NCI-H82 treated with DMSO at 0.1 percent for 48 hours (cell line): ENCODE measurements at regions not wholly inside any gene's neighbourhood (a gene's known extent, or its start where the extent isn't known, plus 50 kb on each side); places are given as distances from the start of the nearest gene placed in this dataset.
"Not testable (repeated sequence)": the region's sequence is repeated elsewhere in the genome, so short reads cannot be mapped to it uniquely, and the experiment has no call there.

Source experiments
- DNase-seq: peaks from one replicate; lab custom pipeline; 2025; ENCODE audit not compliant: unreplicated experiment; lab: John Stamatoyannopoulos, UW

DNA sequence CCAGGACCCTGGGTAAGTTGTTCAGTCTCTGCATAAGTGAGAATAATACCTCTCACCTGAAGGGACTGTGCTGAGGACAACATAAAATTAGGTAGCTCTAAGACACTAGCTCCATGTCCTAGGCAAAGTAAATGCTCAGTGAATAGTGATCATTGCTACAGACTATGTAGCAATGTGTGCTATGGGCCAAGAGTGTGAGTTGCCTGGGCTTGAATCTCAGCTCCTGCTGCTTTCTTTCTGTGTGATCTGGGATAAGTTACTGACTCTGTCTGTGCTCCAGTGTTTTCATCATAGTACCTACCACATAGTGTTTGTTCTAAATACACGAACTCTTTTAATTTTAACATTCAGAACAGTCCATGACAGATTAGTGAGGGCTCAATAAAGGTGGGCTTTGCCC lies 81.1 kb upstream of the MFGE8 start:
- no peak for DNase-seq

DNA sequence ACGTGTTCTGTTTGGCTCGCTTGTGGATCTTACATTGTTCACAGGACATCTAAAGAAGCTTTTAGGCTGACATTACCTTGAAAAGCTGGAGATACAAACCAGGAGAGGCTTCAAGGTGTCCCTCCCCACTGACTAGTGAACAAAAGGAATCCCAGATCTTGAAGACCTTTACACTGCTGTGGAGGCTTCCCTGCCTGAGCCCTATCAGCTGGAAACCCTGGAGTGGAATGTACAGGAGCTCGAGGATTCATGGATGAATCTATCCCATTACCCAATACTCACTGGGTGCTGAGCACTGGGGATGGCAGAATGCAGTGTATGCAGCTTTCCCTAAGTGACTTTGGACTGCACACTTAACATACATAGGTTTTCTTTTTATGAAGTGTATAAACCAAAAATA lies 82.3 kb upstream of the MFGE8 start:
- no peak for DNase-seq

DNA sequence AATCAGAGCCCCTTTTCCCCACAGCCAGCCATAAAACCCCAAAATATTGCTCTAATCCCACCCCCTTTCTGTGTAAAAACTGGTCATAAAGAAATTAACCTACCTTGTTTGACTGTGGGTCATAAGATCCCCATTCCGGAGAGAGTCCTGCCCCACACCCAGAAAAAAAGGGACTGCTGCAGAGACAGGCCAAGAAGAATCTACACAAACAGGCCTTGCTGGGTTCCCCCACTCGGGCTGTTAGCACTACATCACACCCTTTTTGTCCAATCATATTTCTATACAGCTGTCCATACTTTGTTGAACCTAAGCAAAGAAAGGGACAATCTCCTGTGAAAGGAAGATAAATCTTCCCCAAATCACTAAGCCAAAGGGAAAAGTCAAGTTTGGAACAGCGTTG lies 84.4 kb upstream of the MFGE8 start:
- no peak for DNase-seq

DNA sequence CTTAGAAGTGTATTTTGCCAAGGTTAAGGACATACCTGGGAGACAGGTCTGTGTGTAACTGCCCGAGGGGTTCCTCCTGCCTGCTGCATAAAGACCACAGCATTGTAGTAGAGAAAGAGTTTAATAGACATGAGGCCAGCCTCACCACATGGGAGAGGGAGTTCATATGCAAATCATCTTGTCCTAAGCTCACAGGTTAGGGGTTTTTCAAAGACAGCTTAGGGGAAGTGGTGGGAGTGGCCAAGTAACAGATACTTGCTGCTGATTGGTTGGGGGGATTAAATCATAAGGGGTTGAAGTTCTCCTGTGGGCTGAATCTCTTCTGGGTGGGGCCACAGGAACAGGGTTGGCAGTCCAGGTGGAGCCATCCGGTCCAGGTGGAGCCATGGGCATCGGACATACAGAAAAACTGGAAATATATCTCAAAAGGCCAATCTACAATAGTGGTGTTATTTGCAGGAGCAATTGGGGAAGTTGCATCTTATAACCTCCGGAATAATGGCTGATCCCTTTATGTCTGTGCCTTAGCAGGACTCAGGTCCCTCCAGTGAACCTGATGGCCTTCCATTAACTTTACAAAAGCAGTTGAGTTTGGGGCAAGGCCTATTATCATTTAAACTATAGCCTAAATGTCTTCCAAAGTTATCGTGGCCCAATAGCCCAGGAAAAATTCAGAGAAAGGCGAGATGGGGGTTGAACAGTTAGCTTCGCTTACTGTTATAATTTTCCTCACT lies 86.0 kb upstream of the MFGE8 start:
- no peak for DNase-seq

DNA sequence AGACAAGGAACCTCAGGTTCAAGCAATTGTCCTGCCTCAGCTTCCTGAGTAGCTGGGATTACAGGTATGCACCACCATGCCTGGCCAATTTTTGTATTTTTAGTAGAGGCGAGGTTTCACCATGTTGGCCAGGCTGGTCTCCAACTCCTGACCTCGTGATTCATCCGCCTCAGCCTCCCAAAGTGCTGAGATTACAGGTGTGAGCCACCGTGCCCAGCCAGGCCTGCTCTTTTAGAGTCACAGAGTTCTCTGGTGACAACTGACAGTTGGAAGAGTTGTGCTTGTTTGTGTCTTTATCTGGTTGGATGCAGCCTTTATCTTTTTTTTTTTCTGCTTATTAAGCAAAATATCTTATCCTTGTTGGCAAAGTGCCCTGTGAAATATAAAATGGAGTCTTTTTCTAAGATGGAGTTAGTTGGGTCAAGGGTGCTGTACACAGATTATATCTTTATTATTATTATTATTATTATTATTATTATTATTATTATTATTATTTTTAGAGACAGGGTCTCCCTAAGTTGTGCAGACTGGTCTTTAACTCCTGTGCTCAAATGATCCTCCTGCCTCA lies 86.5 kb upstream of the ABHD2 start:
- not testable (repeated sequence) for DNase-seq

DNA sequence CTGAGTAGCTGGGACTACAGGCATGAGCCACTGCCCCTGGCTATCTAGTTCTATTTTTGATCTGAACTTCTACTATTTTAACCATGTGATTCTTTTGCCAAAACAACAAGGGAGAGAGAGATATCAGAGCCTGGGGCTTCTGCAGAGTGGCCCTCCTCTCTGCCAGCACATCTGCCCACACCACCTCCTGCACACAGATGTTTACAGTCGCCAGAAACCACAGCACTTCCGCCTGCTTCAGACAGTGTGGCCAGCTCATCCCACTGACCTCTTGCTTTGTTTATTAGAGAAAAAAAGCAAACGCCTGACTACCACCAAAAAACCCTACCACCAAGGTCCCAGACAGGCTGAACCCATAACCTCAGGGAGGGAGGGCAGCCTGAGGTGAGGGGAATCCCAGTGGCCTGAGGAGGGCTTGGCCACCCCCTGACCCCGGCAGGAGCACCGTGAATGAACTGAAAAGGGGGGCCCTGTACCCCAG lies 85.9 kb upstream of the ABHD2 start:
- DNase-seq: no peak

DNA sequence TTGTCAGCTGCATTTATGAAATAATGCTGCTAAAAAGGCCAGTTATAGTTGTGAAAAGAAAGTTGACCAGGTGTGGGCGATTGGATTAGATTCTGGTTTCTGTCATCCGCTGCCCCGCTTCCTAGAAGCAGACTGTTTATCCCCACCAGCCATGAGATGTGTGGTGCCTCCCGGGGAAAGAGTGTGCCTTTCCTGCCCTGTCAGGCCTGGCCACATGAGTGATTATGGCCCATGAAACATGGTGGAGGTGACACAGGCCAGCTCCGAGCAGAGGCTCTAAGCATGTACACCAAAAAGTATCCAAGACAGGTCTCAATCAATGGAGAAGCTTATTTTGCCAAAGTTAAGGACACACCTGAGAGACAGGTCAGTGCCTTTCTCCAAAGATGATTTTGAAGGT lies 85.4 kb upstream of the ABHD2 start:
- no peak for DNase-seq

DNA sequence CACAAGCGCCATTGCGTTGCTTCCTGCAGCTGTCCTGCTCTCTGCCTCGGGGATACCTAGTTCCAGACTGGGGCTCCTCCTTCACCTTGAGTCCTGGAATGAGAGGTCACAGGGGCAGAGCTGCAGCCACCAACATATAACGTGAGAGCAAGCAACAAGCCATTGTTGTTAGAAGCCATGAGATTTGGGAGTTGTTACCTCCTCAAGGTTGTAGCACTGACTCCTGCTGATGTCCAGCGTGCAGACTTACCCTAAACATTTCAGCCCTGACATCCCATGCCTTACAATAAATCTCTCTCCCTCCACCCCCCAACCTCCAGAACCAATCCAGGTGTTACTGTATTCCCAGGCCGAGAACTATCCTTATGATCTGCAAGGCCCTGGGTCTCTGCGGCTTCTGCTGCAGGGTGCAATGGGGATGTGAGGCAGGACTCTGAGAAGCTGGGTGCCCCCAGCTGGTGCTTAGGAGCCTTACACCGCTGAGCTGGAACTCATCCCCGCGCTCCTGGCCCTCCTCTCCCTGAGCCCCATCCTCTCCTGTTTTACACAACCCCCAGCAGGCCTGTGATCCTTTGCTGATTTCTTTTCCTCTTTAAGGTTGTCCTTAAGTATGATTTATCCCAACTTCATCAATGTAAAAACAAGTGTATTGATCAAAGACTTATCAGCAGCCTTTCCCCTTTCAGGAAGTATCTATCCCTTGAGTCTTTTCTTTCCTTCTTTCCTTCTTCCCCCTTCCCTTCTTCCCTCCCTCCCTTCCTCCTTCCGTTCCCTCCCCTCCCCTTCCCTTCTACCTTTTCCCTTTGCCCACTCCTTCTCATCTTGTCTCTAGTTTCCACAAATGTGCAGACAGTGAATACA lies 84.2 kb upstream of the ABHD2 start:
- no peak for DNase-seq

DNA sequence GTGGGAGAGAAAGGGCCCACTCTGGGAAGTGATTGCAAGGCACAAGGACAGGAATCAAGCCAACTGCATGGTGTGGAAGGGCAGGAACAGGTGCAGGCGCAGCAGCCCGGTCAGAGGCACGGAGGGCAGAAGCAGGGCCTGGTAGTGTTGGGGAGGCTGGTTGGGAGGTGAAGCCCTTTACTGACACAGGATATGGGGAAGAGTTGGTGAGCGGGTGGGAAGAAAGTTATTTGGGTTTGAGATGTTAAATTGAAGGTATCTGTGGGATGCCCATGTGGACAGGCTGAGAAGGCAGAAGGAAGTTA lies 83.6 kb upstream of the ABHD2 start:
- no peak for DNase-seq

DNA sequence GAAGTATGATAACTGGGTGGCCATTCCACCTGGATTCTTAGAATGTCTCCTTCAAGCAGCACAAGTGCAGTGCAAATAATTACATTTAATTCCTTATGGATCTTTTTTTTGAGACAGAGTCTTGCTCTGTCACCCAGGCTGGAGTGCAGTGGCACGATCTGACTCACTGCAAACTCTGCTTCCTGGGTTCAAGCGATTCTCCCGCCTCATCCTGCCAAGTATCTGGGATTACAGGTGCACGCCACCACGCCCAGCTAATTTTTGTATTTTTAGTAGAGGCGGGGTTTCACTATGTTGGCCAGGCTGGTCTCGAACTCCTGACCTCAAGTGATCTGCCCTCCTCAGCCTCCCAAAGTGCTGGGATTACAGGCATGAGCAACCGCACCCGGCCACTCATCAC lies 80.7 kb upstream of the ABHD2 start:
- DNase-seq: not testable (repeated sequence)

DNA sequence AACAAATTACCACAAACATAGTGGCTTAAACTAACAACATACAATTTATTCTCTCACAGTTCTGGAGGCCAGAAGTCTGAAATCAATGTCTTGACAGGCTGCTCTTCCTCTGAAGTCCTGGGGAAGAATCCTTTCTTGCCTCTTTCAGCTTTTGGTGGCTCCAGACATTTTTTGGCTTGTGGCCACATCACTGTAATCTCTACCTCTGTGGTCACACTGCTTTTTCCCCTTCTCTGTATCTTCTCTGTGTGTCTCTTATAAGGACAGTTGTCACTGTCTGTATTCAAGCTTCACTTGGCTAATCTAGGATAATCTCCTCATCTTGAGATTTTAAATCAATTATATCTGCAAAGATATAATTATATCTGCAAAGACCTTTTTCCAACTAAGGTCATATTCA lies 80.3 kb upstream of the ABHD2 start:
- DNase-seq: peak; percentile 57

DNA sequence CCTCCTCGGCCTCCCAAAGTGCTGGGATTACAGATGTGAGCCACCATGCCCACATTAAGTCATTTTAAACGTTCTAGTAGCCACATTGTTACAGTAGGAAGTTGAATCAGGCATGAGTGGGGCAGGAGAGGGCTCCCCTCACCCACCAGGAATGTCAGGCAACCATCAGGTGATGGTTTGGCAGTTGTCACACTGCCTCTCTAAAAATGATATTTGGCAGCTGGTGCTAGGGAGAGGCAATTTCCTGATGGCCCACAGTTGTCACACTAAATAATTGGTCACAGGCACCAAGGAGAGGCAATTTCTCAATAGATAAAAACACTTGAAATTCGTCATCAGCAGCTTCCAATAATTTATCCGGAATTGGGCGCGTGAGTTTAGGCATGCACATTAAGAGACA lies 79.2 kb upstream of the ABHD2 start:
- DNase-seq: no peak

DNA sequence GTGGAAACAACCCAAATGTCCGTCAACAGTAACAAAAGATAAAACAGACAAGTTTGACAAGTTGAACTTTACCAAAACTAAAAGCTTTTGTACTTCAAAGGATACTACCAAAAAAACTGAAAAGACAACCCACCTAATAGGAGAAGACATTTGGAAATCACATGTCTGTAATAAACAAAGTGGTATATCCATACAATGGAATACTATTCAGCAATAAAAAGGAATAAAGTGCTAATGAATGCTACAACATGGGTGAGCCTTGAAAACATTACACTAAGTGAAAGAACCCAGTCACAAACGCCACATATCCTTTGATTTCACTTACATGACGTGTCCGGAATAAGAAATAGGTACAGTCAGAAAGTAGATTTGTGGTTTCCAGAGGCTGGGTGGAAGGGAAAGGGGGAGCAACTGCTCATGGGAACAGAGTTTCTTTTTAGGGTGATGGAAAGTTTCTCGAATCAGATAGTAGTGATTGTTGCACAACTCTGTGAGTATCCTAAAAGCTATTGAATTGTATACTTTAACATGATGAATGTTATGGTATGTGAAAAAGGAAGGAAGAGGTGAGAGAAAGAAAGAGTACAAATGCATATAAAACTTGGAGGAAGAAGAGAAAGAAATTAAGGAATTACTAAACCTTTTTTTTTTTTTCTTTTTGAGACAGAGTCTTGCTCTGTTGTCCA lies 72.7 kb upstream of the ABHD2 start:
- DNase-seq: no peak

DNA sequence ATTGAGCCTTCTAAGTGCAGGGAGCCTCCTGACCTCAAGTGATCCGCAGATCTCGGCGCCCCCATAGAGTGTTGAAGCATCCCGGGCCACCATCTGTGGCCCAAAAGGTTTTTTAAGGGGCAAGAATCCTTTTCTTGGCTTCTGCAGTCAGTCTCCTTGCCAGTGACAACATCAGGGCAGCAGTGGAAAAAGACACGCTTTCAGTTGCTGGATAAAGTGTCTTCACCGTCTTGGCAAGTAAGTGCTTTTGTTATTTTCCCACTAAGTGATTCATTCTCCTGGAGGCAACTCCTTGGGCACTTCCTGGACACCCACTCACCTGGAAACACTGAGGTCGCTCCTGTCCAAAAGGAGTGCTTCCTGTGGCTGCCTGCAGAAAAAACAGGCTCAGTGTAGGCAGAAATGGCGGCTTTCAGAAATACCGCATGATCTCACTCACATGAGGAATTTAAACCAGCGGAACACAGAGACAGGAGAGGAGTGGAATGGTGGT lies 71.7 kb upstream of the ABHD2 start:
- DNase-seq: no peak

DNA sequence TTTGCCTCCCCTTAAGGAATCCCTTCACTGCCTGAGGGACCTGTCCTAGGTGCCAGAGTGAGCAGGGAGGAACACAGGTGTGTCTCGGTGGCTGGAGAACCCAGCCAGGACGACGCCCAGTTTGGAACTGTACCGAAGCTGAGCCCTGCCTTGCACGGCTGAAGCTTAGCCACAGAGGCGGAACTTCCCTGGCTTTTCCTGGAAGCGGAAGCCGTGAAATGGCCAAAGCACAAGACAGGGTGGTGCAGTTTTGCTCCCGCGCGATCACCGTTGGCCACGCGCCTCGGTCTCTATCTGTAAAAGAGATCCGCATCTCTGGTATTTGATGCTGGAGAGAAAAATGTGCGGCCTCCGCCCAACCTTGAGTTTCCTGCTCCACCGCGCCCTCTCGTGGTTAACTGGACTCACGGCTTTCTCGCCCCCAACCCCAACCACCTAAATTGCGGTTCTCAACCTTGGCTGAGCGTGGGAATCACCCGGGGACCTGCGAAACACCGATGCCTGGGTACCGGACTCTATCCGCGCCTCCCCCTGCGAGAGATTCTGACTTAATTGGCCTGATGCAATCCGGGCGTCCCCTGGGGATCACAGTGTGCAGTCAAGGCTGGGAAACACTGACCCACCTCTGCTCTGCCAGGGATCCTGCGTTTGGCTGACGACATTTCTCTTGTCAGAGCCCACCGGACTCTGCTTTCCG lies 70.7 kb upstream of the ABHD2 start:
- DNase-seq: peak; percentile 36

DNA sequence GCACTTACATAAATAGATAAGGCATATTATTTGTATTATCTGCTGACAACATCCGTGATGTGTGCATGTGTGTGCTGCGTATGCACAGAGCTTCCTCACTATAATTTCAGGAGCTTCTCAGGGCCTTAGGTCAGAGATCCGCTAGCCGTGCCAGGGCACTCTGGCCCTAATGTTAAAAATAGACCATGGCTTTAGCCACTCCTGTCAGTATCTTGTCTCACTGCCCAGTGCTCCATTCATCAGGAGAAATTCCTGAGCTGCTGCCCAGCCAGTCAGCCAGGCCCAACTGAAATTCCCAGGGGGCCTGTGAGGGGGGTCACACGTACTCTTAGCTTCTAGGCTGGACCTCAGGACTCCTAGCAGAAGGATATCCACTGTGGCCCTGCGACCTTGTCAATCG lies 70.0 kb upstream of the ABHD2 start:
- no peak for DNase-seq

DNA sequence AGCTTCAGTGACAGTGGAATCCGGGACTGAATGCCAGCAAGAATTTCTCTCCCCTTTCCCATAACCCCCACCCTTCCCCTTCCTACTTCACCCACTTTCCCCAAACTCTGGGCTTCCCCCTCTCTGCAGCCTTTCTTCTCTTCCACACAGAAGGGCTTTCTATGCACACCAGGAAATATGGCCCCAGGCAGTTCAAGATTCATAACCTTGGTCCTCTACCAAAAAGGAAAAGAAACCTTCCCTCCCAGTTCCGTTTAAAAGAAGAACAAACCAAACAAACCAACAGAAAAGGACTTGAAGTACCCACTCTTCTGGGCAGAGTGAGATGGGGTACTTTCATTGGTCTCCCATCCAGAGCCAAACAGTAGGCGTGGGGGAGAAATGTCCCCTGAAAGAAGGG lies 68.8 kb upstream of the ABHD2 start:
- DNase-seq: no peak

DNA sequence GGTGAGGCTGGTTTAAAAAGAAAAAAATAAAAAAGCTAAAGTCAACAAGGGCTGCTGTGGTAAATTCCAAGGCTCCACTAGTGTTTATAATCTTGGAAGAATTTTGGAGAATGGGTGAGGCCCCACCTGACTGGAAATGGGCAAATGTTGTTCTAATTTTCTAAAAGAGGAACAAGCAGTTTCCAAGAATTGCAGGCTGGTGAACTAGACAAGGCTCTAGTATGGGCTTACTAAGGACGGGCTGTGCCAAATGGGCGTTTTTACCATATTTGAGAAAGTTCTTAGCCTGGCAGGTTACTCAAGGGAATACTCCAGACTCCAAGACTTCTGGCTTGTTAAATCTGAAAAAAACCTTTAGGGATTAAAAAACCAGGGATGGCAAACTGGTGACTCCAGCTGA lies 67.0 kb upstream of the ABHD2 start:
- no peak for DNase-seq

DNA sequence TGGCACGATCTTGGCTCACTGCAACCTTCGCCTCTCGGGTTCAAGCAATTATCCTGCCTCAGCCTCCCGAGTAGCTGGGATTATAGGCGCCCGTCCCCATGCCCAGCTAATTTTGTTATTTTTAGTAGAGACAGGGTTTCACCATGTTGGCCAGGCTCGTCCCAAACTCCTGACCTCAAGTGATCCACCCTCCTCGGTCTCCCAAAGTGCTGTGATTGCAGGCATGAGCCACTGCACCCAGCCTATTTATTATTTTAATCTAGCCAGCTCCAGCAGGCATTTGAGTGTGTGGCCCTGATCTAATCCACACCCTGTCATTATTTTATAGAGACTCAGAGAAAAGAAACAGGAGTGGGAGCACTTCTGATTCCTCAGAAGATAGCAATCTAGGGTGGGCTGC lies 66.4 kb upstream of the ABHD2 start:
- not testable (repeated sequence) for DNase-seq

DNA sequence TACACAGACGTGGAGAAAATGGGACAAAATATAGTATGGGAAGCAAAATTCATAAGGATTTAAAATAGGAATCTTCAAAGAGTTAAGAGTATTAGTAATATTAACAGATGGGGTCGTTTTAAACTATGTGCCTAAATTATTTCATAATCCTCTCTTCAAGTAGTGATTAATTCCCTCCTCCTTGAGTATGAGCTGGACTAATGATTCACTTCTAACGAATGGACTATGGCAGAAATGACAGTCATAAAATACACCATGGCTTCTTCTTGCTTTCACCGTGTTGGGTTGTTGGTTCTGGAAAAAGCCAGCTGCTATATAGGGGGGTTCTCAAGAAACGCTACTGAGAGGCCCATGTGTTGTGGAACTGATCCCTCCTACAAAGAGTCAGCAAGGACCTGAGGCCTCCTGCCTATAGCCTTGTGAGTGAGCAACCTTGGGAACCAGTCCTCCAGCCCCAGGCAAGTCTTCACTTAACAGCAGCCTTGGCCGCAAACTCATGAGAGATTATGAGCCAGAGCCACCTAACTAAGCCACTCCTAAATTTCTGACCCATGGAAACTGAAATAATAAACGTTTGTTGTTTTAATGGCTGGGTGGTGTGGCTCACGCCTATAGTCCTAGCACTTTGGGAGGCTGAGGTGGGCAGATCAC lies 64.8 kb upstream of the ABHD2 start:
- no peak for DNase-seq
